Stimulated activated effector memory CD8-positive, alpha-beta T cell treated with anti-CD3 and anti-CD28 coated beads, Interleukin-12 subunit alpha, Interleukin-12 subunit beta, amount 100 ng/mL, for 72 hours (primary cell): ENCODE measurements at regions not wholly inside any gene's neighbourhood (a gene's known extent, or its start where the extent isn't known, plus 50 kb on each side); places are given as distances from the start of the nearest gene placed in this dataset.

Source experiments
- ATAC-seq: fragments of 150-1000 bp; cut with Tn5 transposase; 2 replicates; pipeline ENCODE4 v1.10.0; 2021
- DNase-seq, 2 donors: peaks; one replicate each; pipeline ENCODE4 v3.0.0; 2021 to 2022; ENCODE audit warnings: low spot score in 2 of 2
- H3K27ac Mint-ChIP-seq: one replicate; pipeline ENCODE4 v1.8.0; 2022; ENCODE audit warnings: mild to moderate bottlenecking, mixed read lengths
- H3K36me3 Mint-ChIP-seq: one replicate; pipeline ENCODE4 v1.8.0; 2022; ENCODE audit warnings: mild to moderate bottlenecking, mixed read lengths
- H3K4me1 Mint-ChIP-seq: one replicate; pipeline ENCODE4 v1.8.0; 2022; ENCODE audit warnings: mixed read lengths
- H3K4me3 Mint-ChIP-seq: one replicate; pipeline ENCODE4 v1.8.0; 2022; ENCODE audit warnings: mild to moderate bottlenecking, mixed read lengths
- H3K9me3 Mint-ChIP-seq: one replicate; pipeline ENCODE4 v1.8.0; 2022; ENCODE audit warnings: mixed read lengths

GRCh38 chr6:144583614-144583954 lies 298.4 kb downstream of the UTRN start:
- Mint-ChIP-seq H3K4me1 (peaks cover 42% of the 10 kb centered on the region), H3K36me3 (no peaks in the 10 kb centered on the region), H3K27ac (peak overlapping the region; percentile 91), H3K9me3 (no peaks in the 10 kb centered on the region), H3K4me3 (peak overlapping the region; percentile 80)
- DNase-seq (no peak), ATAC-seq (no peak)

GRCh38 chr6:144585217-144585814 lies 300.2 kb downstream of the UTRN start:
- Mint-ChIP-seq H3K36me3 (no peaks in the 10 kb centered on the region), H3K4me3 (no peak overlapping the region), H3K4me1 (peaks cover 36% of the 10 kb centered on the region), H3K9me3 (no peaks in the 10 kb centered on the region), H3K27ac (no peak overlapping the region)
- DNase-seq (no peak), ATAC-seq (no peak)

- DNase-seq (no peak), ATAC-seq (no peak)
- H3K27ac Mint-ChIP-seq, result peak overlapping the region; percentile 10
- no peaks in the 10 kb centered on the region for H3K9me3 Mint-ChIP-seq
- peaks cover 24% of the 10 kb centered on the region for H3K4me1 Mint-ChIP-seq
- H3K4me3 Mint-ChIP-seq, result no peak overlapping the region
- no peaks in the 10 kb centered on the region for H3K36me3 Mint-ChIP-seq
Measured at GRCh38 chr6:144586986-144587385, 301.9 kb downstream of the UTRN start.

GRCh38 chr6:144588697-144589325 lies 303.7 kb downstream of the UTRN start:
- Mint-ChIP-seq H3K4me1 (peaks cover 16% of the 10 kb centered on the region), H3K36me3 (peaks cover 6% of the 10 kb centered on the region), H3K4me3 (no peak overlapping the region), H3K9me3 (no peaks in the 10 kb centered on the region), H3K27ac (no peak overlapping the region)
- DNase-seq, result no peak
- ATAC-seq, result peak; percentile 65

DNA sequence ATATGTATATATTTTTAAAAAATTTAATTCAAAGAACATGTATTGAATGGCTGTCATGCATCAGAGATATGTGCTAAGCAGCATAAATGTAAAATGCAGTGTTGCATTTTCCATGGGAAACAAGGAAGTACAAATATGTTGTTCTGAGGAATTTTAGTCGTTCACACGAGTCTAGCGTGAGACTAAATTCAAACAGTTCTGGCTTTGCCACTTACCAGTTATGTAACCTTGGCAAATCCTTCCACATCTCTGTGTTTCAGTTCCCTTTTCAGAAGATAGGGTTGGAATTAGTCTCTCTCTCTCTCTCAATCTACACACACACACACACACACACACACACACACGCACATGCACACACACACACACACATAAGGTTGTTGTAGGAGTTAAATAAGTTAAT lies 305.4 kb downstream of the UTRN start:
- no peak for ATAC-seq

DNA sequence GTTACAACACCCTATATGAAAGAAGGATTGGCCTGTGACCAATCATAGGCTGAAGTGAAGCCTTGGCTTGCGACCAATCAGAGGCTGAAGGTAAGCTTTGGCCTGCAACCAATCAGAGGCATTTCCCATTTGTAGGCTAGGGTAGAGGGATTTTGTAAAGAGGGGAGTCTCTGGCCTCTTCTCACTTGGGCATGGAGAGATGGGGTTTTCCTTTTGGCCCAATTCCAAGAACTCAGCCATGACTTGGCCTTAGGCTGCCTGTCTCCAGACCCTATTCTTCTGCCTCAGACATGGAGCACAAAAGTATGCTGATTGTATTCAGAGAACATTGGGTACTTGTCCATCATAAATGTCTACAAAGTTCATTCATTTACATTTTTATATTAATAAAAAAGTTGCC lies 308.3 kb downstream of the UTRN start:
- DNase-seq (no peak), ATAC-seq (no peak)
- peaks cover 20% of the 10 kb centered on the region for H3K4me1 Mint-ChIP-seq
- no peak overlapping the region for H3K27ac Mint-ChIP-seq
- no peak overlapping the region for H3K4me3 Mint-ChIP-seq
- H3K36me3 Mint-ChIP-seq, result peaks cover 6% of the 10 kb centered on the region
- no peaks in the 10 kb centered on the region for H3K9me3 Mint-ChIP-seq

More for the DNA sequence above, 305.4 kb downstream of the UTRN start:
- Mint-ChIP-seq H3K4me1 (peaks cover 16% of the 10 kb centered on the region), H3K4me3 (no peak overlapping the region), H3K9me3 (no peaks in the 10 kb centered on the region), H3K36me3 (peaks cover 6% of the 10 kb centered on the region), H3K27ac (no peak overlapping the region)
- DNase-seq, result no peak

- Mint-ChIP-seq H3K4me1 (peaks cover 26% of the 10 kb centered on the region), H3K36me3 (peaks cover 6% of the 10 kb centered on the region), H3K9me3 (no peaks in the 10 kb centered on the region), H3K27ac (no peak overlapping the region), H3K4me3 (no peak overlapping the region)
- ATAC-seq (no peak), DNase-seq (no peak)
Measured at GRCh38 chr6:144594585-144594984, 309.4 kb downstream of the UTRN start.

DNA sequence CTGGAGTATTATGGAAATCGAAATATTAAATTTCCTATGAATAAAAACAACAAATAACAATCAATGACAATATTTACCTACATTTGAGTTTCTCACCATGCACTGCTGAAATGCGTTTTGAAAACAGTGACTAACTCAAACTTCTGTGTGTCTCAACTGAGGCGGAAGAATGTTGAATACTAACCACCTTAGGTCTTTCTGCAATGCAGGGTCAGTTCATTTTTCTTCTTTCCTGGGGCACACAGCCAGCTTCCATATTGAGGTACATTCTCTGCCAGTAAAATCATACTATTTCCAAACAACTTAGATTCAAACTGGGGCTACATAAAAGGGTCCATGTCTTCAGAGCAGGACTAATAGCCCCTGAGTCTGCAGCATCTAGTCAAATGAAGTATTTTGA lies 310.1 kb downstream of the UTRN start:
- DNase-seq (no peak), ATAC-seq (no peak)
- Mint-ChIP-seq H3K4me3 (no peak overlapping the region), H3K36me3 (peaks cover 6% of the 10 kb centered on the region), H3K9me3 (no peaks in the 10 kb centered on the region), H3K27ac (no peak overlapping the region), H3K4me1 (peaks cover 26% of the 10 kb centered on the region)

DNA sequence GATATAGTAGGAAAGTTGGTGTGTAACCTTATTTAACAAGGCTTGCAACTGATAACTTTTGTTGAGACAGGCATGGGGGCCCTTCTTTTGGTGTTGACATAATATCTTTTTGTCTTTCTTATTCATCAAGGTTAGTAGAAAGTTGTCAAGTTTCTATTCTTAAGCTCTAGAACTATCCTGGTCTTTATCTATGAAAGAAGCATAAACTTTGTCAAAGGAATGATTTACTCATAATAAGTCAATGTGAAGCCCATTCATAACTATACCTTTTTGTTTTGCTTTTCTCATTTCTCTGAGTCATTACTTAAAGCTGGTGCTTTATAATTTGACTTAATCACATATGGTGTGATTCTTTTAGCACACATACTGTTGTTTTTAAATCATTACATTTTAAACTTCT lies 312.4 kb downstream of the UTRN start:
- H3K9me3 Mint-ChIP-seq, result no peaks in the 10 kb centered on the region
- peak overlapping the region; percentile 75 for H3K27ac Mint-ChIP-seq
- peaks cover 5% of the 10 kb centered on the region for H3K36me3 Mint-ChIP-seq
- DNase-seq (no peak), ATAC-seq (peak; percentile 99)
- peaks cover 39% of the 10 kb centered on the region for H3K4me1 Mint-ChIP-seq
- H3K4me3 Mint-ChIP-seq, result no peak overlapping the region

DNA sequence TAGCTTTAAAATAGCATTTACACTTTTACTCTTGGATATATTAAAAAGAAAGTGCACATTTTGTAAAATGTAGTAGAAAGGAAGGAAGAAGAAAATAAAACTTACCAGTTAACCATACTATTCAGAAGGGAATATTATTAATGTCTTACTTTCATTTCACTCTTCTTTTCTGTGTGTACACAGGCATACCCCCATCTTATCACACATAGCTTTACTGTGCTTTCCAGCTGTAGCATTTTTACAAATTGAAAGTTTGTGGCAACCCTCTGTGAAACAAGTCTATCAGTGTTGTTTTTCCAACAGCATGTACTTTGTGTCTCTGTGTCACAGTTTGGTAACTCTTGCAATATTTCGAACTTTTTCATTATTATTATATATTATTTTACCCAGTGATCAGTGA lies 314.5 kb downstream of the UTRN start:
- Mint-ChIP-seq H3K4me3 (no peak overlapping the region), H3K36me3 (no peaks in the 10 kb centered on the region), H3K27ac (no peak overlapping the region), H3K4me1 (peaks cover 49% of the 10 kb centered on the region), H3K9me3 (no peaks in the 10 kb centered on the region)
- ATAC-seq, result no peak
- no peak for DNase-seq

DNA sequence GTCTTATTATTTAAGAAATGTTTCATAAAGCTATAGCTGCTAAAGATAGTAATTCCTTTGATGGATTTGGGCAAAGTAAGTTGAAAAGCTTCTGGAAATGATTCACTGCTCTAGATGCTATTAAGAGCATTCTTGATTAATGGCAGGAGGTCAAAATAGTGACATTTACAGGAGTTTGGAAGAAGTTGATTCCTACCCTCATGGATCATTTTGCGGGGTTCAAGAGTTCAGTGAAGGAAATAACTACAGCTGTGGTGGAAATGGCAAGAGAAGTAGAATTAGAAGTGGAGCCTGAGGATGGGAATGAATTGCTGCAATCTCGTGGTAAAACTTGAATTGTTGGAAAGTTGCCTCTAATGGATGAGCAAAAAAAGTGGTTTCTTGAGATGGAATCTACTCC lies 316.1 kb downstream of the UTRN start:
- DNase-seq (no peak), ATAC-seq (no peak)
- H3K4me1 Mint-ChIP-seq, result peaks cover 42% of the 10 kb centered on the region
- H3K9me3 Mint-ChIP-seq, result no peaks in the 10 kb centered on the region
- no peak overlapping the region for H3K27ac Mint-ChIP-seq
- H3K4me3 Mint-ChIP-seq, result no peak overlapping the region
- no peaks in the 10 kb centered on the region for H3K36me3 Mint-ChIP-seq

GRCh38 chr6:144602523-144603180 lies 317.5 kb downstream of the UTRN start:
- peak; percentile 77 for ATAC-seq
- no peaks in the 10 kb centered on the region for H3K36me3 Mint-ChIP-seq
- H3K9me3 Mint-ChIP-seq, result no peaks in the 10 kb centered on the region
- DNase-seq, result no peak
- peaks cover 42% of the 10 kb centered on the region for H3K4me1 Mint-ChIP-seq
- no peak overlapping the region for H3K27ac Mint-ChIP-seq
- no peak overlapping the region for H3K4me3 Mint-ChIP-seq

- Mint-ChIP-seq H3K9me3 (no peaks in the 10 kb centered on the region), H3K4me3 (no peak overlapping the region), H3K4me1 (peaks cover 37% of the 10 kb centered on the region), H3K27ac (no peak overlapping the region), H3K36me3 (no peaks in the 10 kb centered on the region)
- ATAC-seq, result no peak
- no peak for DNase-seq
Measured at GRCh38 chr6:144606083-144606482, 320.9 kb downstream of the UTRN start.

GRCh38 chr6:144607998-144608735 lies 323.0 kb downstream of the UTRN start:
- ATAC-seq (no peak), DNase-seq (no peak)
- H3K4me3 Mint-ChIP-seq, result no peak overlapping the region
- no peaks in the 10 kb centered on the region for H3K36me3 Mint-ChIP-seq
- no peak overlapping the region for H3K27ac Mint-ChIP-seq
- H3K4me1 Mint-ChIP-seq, result peaks cover 24% of the 10 kb centered on the region
- H3K9me3 Mint-ChIP-seq, result no peaks in the 10 kb centered on the region

- ATAC-seq, result no peak
- Mint-ChIP-seq H3K9me3 (no peaks in the 10 kb centered on the region), H3K4me1 (peaks cover 33% of the 10 kb centered on the region), H3K36me3 (peaks cover 6% of the 10 kb centered on the region), H3K4me3 (no peak overlapping the region), H3K27ac (no peak overlapping the region)
- DNase-seq, result no peak
Measured at GRCh38 chr6:144612811-144613210, 327.7 kb downstream of the UTRN start.

GRCh38 chr6:144613859-144614258 lies 328.7 kb downstream of the UTRN start:
- H3K27ac Mint-ChIP-seq, result no peak overlapping the region

More at GRCh38 chr6:144613859-144614258, 328.7 kb downstream of the UTRN start:
- Mint-ChIP-seq H3K4me1 (peaks cover 24% of the 10 kb centered on the region), H3K9me3 (no peaks in the 10 kb centered on the region), H3K36me3 (peaks cover 6% of the 10 kb centered on the region), H3K4me3 (no peak overlapping the region)
- ATAC-seq (peak; percentile 63), DNase-seq (no peak)
